ENCODE measurements at regions not wholly inside any gene's neighbourhood (a gene's known extent, or its start where the extent isn't known, plus 50 kb on each side); places are given as distances from the start of the nearest gene placed in this dataset.

DNA sequence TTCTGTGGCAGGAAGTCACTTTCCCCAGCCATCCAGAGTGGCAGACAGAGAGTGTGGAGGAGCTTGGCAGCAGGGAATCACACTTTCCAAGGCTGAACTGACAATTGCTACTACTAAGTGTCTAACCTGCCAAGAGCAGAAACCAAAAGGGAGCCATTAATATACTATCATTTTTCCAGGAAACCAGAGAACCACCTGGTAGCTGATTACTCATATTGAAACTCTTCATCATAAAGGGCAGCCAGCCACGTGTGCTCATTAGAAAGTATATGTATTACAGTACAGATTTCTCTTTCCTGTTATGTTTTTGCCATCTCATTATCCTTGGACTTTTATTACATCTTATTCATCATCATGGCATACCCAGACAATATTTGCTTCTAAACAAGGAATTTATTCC is 374.9 kb downstream of the GXYLT1 start:
- 50 to 65% (median 58%) methylated on average over 1 of the region's 1 CpG for WGBS, 5 donors
- no peak for DNase-seq
- Histone ChIP-seq H3K27ac (no peak overlapping the region), H3K36me3 (no peaks in the 10 kb centered on the region), H3K9me3 (no peaks in the 10 kb centered on the region), H3K4me3 (no peak overlapping the region), H3K27me3 (replicated peaks in 1 of 7) (no peaks in the 10 kb centered on the region), H3K4me1 (no peaks in the 10 kb centered on the region)
- TF ChIP-seq POLR2A (IDR thresholded peaks at IDR 0.05) (no peak), POLR2AphosphoS5 (IDR thresholded peaks at IDR 0.05) (no peak)
- TF ChIP-seq, protein P1, sequence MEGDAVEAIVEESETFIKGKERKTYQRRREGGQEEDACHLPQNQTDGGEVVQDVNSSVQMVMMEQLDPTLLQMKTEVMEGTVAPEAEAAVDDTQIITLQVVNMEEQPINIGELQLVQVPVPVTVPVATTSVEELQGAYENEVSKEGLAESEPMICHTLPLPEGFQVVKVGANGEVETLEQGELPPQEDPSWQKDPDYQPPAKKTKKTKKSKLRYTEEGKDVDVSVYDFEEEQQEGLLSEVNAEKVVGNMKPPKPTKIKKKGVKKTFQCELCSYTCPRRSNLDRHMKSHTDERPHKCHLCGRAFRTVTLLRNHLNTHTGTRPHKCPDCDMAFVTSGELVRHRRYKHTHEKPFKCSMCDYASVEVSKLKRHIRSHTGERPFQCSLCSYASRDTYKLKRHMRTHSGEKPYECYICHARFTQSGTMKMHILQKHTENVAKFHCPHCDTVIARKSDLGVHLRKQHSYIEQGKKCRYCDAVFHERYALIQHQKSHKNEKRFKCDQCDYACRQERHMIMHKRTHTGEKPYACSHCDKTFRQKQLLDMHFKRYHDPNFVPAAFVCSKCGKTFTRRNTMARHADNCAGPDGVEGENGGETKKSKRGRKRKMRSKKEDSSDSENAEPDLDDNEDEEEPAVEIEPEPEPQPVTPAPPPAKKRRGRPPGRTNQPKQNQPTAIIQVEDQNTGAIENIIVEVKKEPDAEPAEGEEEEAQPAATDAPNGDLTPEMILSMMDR (IDR thresholded peaks at IDR 0.05 in 8 of 11, conservative IDR thresholded peaks at IDR 0.05 in 3 of 11): no peak
- intact Hi-C loops (cut with DNase I; ENCODE audit: low total_unique reads): no loop called here

DNA sequence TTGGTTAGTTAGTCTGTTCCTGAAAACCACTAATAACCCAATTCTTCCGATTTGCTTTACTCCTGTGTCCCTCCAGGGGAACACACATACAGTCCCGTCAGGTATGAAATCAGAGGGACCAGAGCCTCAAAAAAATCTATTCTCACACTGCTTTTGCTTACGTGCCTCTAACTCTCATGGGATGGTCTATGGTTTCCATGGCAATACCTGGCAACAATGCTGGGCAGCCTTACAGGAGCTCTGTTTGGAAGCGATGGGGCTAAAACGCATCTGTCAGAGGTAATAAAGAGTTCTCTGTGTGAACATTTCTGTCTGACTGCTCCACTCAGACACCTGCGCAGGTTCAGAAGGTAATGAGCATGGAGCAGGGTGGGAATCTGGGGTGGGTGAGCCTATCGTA is 376.2 kb downstream of the GXYLT1 start:
- H3K27ac ChIP-seq: no peak overlapping the region
- WGBS, 5 donors: 89 to 95% (median 94%) methylated on average over 7 of the region's 7 CpGs
- no peaks in the 10 kb centered on the region for H3K27me3 ChIP-seq (replicated peaks in 1 of 7)
- no peaks in the 10 kb centered on the region for H3K4me1 ChIP-seq
- intact Hi-C loops (cut with DNase I; ENCODE audit: low total_unique reads): no loop called here
- TF ChIP-seq POLR2AphosphoS5 (IDR thresholded peaks at IDR 0.05) (no peak), POLR2A (IDR thresholded peaks at IDR 0.05) (no peak)
- TF ChIP-seq, protein P1 (IDR thresholded peaks at IDR 0.05 in 8 of 11, conservative IDR thresholded peaks at IDR 0.05 in 3 of 11): no peak
- no peaks in the 10 kb centered on the region for H3K9me3 ChIP-seq
- no peak for DNase-seq
- H3K36me3 ChIP-seq: no peaks in the 10 kb centered on the region
- H3K4me3 ChIP-seq: no peak overlapping the region

DNA sequence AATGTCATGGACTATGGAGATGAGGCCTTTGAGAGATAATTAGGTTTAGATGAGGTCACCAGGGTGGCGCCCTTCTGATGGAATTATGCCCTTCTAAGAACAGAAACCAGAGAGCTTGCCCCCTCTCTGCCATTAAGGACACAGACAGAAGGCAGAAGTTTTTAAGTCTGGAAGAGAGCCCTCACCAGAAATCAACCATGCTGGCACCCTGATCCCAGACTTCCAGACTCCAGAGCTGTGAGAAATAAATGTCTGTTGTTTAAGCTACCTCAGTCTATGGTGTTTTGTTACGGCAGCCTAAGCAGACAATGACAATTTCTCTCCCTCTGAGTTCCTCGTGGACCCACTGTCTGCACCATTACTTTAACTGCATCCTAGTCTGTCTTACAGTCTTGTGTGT is 382.0 kb downstream of the GXYLT1 start:
- H3K4me1 ChIP-seq: no peaks in the 10 kb centered on the region
- no peak overlapping the region for H3K27ac ChIP-seq
- H3K27me3 ChIP-seq (replicated peaks in 1 of 7): no peaks in the 10 kb centered on the region
- TF ChIP-seq, protein P1 (IDR thresholded peaks at IDR 0.05 in 8 of 11, conservative IDR thresholded peaks at IDR 0.05 in 3 of 11): no peak
- TF ChIP-seq POLR2AphosphoS5 (IDR thresholded peaks at IDR 0.05): no peak
- no peak for TF ChIP-seq POLR2A (IDR thresholded peaks at IDR 0.05)
- no peak overlapping the region for H3K4me3 ChIP-seq
- 78 to 92% (median 87%) methylated on average over 3 of the region's 3 CpGs for WGBS, 5 donors
- no peaks in the 10 kb centered on the region for H3K9me3 ChIP-seq
- no peak for DNase-seq
- H3K36me3 ChIP-seq: no peaks in the 10 kb centered on the region
- intact Hi-C loops (cut with DNase I; ENCODE audit: low total_unique reads): no loop called here

DNA sequence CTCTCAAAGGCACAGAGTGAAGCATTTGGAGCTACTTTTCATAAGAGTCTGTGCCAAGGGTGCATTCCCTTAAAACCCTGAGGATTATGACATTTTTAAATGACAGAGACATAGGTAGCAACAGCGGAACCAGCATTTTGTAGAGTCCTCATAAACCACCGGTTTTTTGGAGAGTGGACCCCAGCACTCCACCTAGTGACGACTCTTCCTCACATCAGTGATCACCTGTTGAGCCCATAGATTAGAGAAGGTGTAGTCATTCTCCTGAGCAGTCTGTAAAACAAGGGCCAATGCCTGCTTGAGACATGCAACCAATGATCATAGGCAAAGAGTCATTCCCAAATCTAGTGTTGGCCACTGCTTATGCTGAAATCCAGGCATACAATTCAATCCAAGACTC is 399.1 kb downstream of the GXYLT1 start:
- no peak overlapping the region for H3K27ac ChIP-seq
- 81 to 93% (median 92%) methylated on average over 3 of the region's 3 CpGs for WGBS, 5 donors
- no peak overlapping the region for H3K4me3 ChIP-seq
- H3K36me3 ChIP-seq: no peaks in the 10 kb centered on the region
- DNase-seq: no peak
- no peaks in the 10 kb centered on the region for H3K27me3 ChIP-seq (replicated peaks in 1 of 7)
- H3K4me1 ChIP-seq: peaks cover 0 to 9% (median 0%) of the 10 kb centered on the region in 6 donors
- intact Hi-C loops (cut with DNase I; ENCODE audit: low total_unique reads): no loop called here
- TF ChIP-seq, protein P1 (IDR thresholded peaks at IDR 0.05 in 8 of 11, conservative IDR thresholded peaks at IDR 0.05 in 3 of 11): no peak
- TF ChIP-seq POLR2A (IDR thresholded peaks at IDR 0.05): no peak
- TF ChIP-seq POLR2AphosphoS5 (IDR thresholded peaks at IDR 0.05): no peak
- peaks cover 0 to 6% (median 0%) of the 10 kb centered on the region in 8 donors for H3K9me3 ChIP-seq
